Natural killer cell (primary cell): ENCODE measurements at regions not wholly inside any gene's neighbourhood (a gene's known extent, or its start where the extent isn't known, plus 50 kb on each side); places are given as distances from the start of the nearest gene placed in this dataset.

Source experiments
- ATAC-seq, 3 donors: fragments of 150-1000 bp in 2 of 3; fragments of 200-7000 bp in 1 of 3; cut with Tn5 transposase; 1 replicate in 1 of 3; 2 replicates in 2 of 3; pipeline ENCODE4 v1.10.0; 2021; ENCODE audit warnings: mild to moderate bottlenecking in 2 of 3, moderate library complexity in 2 of 3
- DNase-seq, 2 donors: peaks; one replicate each; pipeline versions ENCODE4 v3.0.0 to v3.0.0-alpha.2; 2013 to 2021; ENCODE audit warnings: mixed read lengths in 1 of 2
- H3K27ac ChIP-seq: one replicate; pipeline ENCODE4 v1.5.1; 2013; ENCODE audit warnings: mild to moderate bottlenecking, low read length
- H3K27me3 ChIP-seq: one replicate; pipeline ENCODE4 v1.6.1; 2013; ENCODE audit warnings: low read length; ENCODE audit not compliant: control insufficient read depth, insufficient read depth
- H3K36me3 ChIP-seq: one replicate; pipeline ENCODE4 v1.6.1; 2013; ENCODE audit warnings: low read length; ENCODE audit not compliant: control insufficient read depth, insufficient read depth
- H3K4me1 ChIP-seq: one replicate; pipeline ENCODE4 v1.6.1; 2013; ENCODE audit warnings: low read length; ENCODE audit not compliant: control insufficient read depth, insufficient read depth
- H3K4me3 ChIP-seq: one replicate; pipeline ENCODE4 v1.5.1; 2013; ENCODE audit warnings: low read length
- H3K9me3 ChIP-seq: one replicate; pipeline ENCODE4 v1.6.1; 2013; ENCODE audit warnings: low read length; ENCODE audit not compliant: control insufficient read depth, insufficient read depth
- H3K27ac Mint-ChIP-seq, 2 donors: one replicate each; pipeline ENCODE4 v1.8.0; 2022; ENCODE audit warnings: mild to moderate bottlenecking in 2 of 2, mixed read lengths in 2 of 2, moderate library complexity in 1 of 2
- H3K27me3 Mint-ChIP-seq, 2 donors: one replicate each; pipeline ENCODE4 v1.8.0; 2022; ENCODE audit warnings: low read depth in 2 of 2, mixed read lengths in 2 of 2
- H3K36me3 Mint-ChIP-seq: one replicate; pipeline ENCODE4 v1.8.0; 2022; ENCODE audit warnings: mixed read lengths
- H3K4me1 Mint-ChIP-seq, 2 donors: one replicate each; pipeline ENCODE4 v1.8.0; 2022; ENCODE audit warnings: mixed read lengths in 2 of 2
- H3K4me3 Mint-ChIP-seq: one replicate; pipeline ENCODE4 v1.8.0; 2022; ENCODE audit warnings: mild to moderate bottlenecking, moderate library complexity, mixed read lengths
- H3K9me3 Mint-ChIP-seq, 2 donors: one replicate each; pipeline ENCODE4 v1.8.0; 2022; ENCODE audit warnings: mixed read lengths in 2 of 2
- CTCF ChIP-seq: fragments of 200-600 bp; IDR thresholded peaks from one replicate; pipeline ENCODE4 v1.8.0; 2022; ENCODE audit warnings: antibody characterized with exemption
- WGBS: methylation state at CpG from one replicate; pipeline ENCODE4 v1.1.7; 2013; ENCODE audit warnings: missing lambda C conversion rate; ENCODE audit not compliant: insufficient coverage; 5-methylcytosine and 5-hydroxymethylcytosine counted together
- intact Hi-C: fragments of 100-400 bp; cut with micrococcal nuclease; formaldehyde crosslinking; loops from one replicate; pipeline ENCODE4 v1.14.2; 2022

- H3K4me3 ChIP-seq: no peak overlapping the region
- no peaks in the 10 kb centered on the region for H3K27me3 ChIP-seq
- 88% methylated on average over 3 of the region's 3 CpGs for WGBS
- H3K4me1 Mint-ChIP-seq: no peaks in the 10 kb centered on the region
- TF ChIP-seq CTCF: no peak
- no peaks in the 10 kb centered on the region for H3K9me3 ChIP-seq
- DNase-seq: no peak
- H3K4me3 Mint-ChIP-seq: no peak overlapping the region
- no peak overlapping the region for H3K27ac ChIP-seq
- H3K27me3 Mint-ChIP-seq: no peaks in the 10 kb centered on the region
- H3K36me3 ChIP-seq: no peaks in the 10 kb centered on the region
- no peaks in the 10 kb centered on the region for H3K4me1 ChIP-seq
- no peak overlapping the region for H3K27ac Mint-ChIP-seq
- no peak for ATAC-seq
- no peaks in the 10 kb centered on the region for H3K36me3 Mint-ChIP-seq
- intact Hi-C loops: no loop called here
- H3K9me3 Mint-ChIP-seq: peaks cover 8 to 9% of the 10 kb centered on the region in 2 donors
These were observed 465.4 kb upstream of the MDGA2 start for GRCh38 chr14:48140804-48141203.

- Mint-ChIP-seq H3K9me3 (peaks cover 11 to 17% of the 10 kb centered on the region in 2 donors), H3K27me3 (no peaks in the 10 kb centered on the region), H3K4me1 (no peaks in the 10 kb centered on the region), H3K27ac (no peak overlapping the region), H3K36me3 (no peaks in the 10 kb centered on the region), H3K4me3 (no peak overlapping the region)
- no peak for TF ChIP-seq CTCF
- H3K4me1 ChIP-seq: no peaks in the 10 kb centered on the region
- intact Hi-C loops: no loop called here
- H3K27ac ChIP-seq: no peak overlapping the region
- H3K36me3 ChIP-seq: no peaks in the 10 kb centered on the region
- no peaks in the 10 kb centered on the region for H3K27me3 ChIP-seq
- H3K9me3 ChIP-seq: no peaks in the 10 kb centered on the region
- no peak for DNase-seq
- no peak for ATAC-seq
- no peak overlapping the region for H3K4me3 ChIP-seq
These were observed 454.1 kb upstream of the MDGA2 start for GRCh38 chr14:48129472-48129871.

- no peaks in the 10 kb centered on the region for H3K27me3 Mint-ChIP-seq
- peaks cover 11 to 17% of the 10 kb centered on the region in 2 donors for H3K9me3 Mint-ChIP-seq
- Histone ChIP-seq H3K9me3 (no peaks in the 10 kb centered on the region), H3K27ac (no peak overlapping the region), H3K36me3 (no peaks in the 10 kb centered on the region), H3K4me3 (no peak overlapping the region), H3K27me3 (no peaks in the 10 kb centered on the region), H3K4me1 (no peaks in the 10 kb centered on the region)
- DNase-seq (no peak), ATAC-seq (no peak)
- H3K4me1 Mint-ChIP-seq: no peaks in the 10 kb centered on the region
- no peaks in the 10 kb centered on the region for H3K36me3 Mint-ChIP-seq
- intact Hi-C loops: no loop called here
- 87% methylated on average over 4 of the region's 5 CpGs for WGBS
- TF ChIP-seq CTCF: no peak
- no peak overlapping the region for H3K27ac Mint-ChIP-seq
- no peak overlapping the region for H3K4me3 Mint-ChIP-seq
These were observed 452.3 kb upstream of the MDGA2 start for GRCh38 chr14:48127674-48128073.

GRCh38 chr14:48125654-48126053 is 450.2 kb upstream of the MDGA2 start:
- no peak for ATAC-seq
- Histone ChIP-seq H3K27me3 (no peaks in the 10 kb centered on the region), H3K36me3 (no peaks in the 10 kb centered on the region), H3K4me1 (no peaks in the 10 kb centered on the region), H3K27ac (no peak overlapping the region), H3K4me3 (no peak overlapping the region), H3K9me3 (peaks cover 2% of the 10 kb centered on the region)
- DNase-seq: no peak
- no peak overlapping the region for H3K27ac Mint-ChIP-seq
- H3K36me3 Mint-ChIP-seq: no peaks in the 10 kb centered on the region
- H3K27me3 Mint-ChIP-seq: no peaks in the 10 kb centered on the region
- peaks cover 15 to 20% of the 10 kb centered on the region in 2 donors for H3K9me3 Mint-ChIP-seq
- intact Hi-C loops: no loop called here
- no peaks in the 10 kb centered on the region for H3K4me1 Mint-ChIP-seq
- no peak overlapping the region for H3K4me3 Mint-ChIP-seq
- no peak for TF ChIP-seq CTCF
- 71% methylated on average over 4 of the region's 4 CpGs for WGBS
